ENCODE measurements at regions not wholly inside any gene's neighbourhood (a gene's known extent, or its start where the extent isn't known, plus 50 kb on each side); places are given as distances from the start of the nearest gene placed in this dataset.

DNA sequence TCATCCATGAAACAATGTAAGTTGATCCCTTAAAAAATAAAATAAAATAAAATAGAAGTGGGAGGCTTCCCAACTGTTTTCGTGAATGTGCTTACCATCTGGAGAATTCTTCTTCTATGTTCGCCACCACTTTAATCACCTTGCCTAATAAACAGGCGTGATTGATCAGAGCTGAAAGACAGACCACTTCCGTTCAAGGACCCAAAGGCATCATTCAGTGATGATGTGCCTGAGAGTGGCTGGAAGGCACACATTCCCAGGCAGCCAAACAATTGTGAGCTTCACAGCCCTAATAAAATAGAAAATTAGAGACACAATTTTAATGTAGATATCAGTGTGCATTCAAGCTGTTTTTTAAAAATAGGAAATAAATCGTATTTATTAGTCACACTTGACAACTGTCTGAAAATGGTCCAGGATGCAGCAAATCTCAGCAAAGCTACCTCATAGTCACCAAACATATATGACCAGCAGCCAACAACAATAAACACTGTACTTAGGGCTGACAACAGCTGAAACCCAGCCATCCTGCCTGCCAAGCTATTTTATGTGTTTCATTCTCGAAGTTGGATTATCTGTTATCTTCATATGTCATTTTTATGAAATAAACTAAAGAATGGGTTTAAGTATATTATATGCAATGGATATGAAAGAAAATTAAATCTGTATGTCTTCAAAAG, 163.2 kb upstream of the FAM9B start:
- no peak for DNase-seq

DNA sequence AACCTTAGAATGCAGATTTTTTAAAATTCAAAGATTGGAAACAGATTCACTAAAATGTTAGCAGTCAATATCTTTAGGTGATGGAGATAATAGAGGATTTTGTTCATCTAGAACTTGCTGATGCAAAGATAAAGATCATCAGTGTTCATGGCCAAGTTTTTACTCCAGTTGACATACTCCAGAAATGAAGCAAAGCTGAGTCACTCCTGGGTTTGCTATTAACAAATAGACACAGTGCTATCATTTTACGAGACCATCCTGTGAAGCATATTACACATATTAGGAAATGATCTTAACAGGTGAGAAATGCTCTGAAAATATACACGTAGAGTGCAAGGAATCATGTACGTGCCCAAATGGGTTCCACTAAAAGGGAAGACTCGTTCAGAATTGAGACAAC, 170.6 kb upstream of the FAM9B start:
- DNase-seq = no peak

DNA sequence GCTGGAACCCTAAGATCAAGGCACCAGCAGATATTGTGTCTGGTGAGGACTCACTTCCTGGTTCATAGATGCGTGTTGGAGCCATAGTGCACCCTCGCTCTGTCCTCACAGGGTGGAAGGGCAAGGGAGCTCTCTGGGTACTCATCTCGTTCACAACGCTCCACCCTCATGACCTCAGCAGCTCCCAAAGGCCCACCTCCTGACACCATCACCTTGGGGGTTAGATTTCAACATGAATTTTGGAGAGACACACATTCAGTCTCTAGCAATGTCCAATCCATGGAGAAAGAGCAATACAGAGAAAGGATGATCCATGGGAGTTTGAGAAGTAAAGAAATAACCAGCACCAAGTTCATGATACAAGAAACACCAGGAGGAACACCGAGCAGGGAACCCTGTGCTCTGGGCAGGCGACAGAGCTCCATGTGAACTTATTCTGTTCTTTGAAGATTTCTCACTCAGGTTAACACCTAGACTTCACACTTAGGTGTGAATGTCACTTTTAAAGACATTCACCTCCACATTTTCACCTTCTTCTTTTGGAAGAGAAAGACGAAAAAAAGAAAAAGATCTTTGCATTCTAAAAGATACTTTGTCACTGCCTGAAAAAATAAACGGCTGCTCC, 171.8 kb upstream of the FAM9B start:
- no peak for DNase-seq

DNA sequence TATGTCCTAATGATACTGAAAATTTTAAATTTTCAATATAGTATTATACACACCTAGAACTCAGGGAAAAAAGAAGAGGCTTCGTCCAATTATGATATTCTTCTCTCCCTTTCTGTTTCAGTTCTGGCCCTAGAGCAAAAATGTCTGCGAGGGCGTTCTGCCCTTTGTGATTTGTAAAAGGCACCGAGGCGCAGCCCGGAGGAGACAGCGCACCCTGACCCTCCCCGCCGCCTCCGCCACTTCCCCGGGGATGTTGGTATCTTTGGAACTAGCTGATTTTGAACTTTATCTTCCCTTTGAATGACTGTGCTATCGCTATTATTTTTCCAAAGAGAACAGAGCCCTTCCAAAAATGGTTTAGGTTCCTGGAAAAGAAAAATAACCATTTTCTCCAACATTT, 173.2 kb upstream of the FAM9B start:
- DNase-seq = no peak

DNA sequence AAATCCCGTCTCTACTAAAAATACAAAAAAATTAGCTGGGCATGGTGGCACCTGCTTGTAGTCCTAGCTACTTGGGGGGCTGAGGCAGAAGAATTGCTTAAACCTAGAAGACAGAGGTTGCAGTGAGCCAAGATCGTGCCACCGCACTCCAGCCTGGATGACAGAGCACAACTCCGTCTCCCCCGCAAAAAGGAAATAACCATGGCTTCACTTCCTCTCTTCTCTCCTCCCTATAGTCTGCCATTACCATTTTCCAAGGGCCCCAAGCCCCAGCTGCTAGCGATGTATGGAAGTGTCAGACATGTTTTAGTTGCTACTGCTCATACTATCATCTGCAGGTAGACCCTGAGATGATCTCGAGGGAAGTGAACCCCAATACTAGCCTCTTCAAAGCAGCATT, 177.3 kb upstream of the FAM9B start:
- no peak for DNase-seq

DNA sequence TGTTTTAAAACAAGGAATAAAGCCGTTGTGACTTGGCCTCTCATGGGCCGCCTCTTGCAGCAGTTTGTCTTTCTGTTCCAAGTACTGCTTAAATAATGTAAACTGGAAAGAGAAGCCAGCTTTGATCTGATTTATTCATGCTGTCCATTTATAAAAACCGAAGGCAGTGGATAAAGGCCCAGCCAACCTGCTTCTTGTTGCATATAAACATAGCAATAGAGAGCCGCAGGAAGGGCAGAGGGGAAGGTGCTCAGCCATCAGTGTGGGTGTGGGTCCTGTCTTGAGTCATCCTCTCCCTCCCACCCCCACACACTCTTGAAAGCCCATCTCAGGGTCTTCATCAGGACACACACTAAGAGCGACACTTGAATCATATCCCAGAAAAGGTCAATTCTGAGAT, 187.9 kb upstream of the FAM9B start:
- DNase-seq = no peak

DNA sequence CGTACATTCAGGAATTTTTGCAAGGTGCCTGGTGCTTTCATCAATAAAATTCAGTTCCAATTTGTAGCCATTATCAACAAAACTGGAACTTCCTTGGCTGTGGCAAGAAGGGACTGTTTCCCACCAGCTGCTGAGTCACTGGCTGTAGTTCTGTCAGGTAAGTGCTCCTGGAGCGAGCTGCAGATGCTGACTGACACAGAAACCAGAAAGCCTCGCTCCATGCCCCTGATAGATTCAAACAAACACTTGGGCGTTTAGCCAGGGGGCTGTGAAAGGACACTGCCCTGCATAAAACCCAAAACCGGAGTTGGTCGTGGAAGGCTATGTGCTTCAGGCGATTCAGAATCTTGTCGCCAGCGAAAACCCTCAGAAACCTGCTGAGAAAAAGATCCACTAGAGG, 188.4 kb upstream of the FAM9B start:
- DNase-seq = no peak

DNA sequence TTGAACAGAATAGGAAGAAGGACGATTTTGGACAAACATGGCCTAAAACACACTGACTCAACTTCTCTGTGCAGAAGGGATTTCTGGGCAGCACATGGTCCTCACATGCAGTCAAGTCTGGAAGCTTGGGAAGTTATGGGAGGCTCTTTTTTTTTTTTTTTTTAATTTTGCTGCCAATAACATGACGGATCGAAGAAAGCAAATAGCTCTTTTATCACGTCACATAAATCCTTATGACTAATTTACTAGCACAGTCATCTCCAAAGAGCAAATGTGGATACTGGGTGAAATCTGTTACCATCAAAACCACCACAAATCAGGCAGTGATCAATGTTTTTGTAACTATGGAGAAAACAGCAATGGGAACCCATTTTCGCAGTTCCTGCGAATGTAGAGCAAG, 193.3 kb upstream of the FAM9B start:
- no peak for DNase-seq

DNA sequence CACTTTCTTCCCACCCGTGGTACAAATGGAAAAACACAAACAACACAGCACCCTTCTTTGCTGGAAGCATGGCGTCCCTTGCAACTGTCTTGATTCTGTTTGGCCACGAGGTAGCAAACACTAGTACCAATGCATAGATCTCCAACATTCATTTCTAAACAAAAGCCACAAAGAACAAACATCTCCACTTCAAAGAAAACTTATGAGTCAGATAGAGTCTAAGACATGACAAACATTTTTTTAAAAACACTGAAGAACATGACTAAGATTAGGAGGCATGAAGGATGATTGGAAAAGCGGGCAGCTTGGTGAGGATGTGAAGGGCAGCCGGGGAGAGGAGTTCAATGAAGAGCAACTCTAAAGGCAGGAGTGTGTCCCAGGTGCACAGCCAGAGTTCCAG, 197.6 kb upstream of the FAM9B start:
- DNase-seq = no peak

DNA sequence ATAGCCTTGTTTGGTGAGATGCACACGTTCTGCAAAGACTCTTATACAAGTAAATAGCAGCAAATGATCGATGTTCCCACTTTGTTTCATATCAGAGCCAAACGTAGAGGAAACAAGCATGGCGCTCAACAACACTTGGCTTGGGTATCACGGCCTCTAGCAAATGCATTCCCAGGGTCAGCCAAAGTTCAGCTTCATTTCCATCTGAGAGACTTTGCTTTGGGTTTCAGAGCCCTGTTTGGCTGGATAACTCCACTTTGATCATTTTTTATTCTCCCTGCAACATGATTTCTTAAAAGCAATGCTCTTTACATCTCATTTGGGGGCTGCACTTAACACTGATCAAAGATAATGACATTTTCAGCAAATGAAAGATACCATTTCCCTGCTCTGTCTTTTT, 199.2 kb upstream of the FAM9B start:
- no peak for DNase-seq

DNA sequence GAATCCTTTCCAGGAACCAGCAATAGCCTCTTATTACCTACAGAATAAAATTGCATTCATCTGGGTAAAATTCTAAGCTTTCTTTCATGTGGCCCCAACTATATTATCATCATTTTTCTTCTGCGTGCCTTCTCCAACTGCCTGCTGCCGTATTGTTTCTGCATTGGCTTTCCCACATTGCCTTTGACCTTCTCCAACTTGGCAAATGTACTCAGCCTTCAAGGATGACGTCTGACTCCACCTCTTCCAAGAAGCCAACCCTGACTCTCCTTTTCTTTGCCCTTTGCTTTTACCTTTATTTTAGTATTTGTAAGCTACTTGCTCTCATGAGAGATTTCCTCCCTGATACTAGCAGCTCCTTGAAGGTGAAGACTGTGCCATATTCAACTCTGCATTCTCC, 200.4 kb upstream of the FAM9B start:
- no peak for DNase-seq

DNA sequence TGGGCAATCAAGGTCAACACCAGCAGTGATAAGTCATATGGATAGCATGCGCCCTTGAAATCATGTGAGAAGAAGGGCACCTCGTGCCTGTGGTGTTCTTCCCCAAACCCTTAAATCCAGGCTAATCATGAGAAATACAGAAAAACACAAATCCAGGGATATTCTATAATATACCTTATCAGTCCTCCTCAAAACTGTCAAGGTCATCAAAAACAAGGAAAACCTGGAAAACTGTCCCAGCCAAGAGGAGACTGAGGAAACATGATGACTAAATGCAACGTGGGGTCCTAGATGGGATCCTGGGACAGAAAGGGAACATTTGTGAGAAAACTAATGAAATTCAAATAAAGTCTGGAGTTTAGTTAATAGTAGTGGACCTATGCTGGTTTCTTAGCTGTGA, 201.8 kb upstream of the FAM9B start:
- no peak for DNase-seq

DNA sequence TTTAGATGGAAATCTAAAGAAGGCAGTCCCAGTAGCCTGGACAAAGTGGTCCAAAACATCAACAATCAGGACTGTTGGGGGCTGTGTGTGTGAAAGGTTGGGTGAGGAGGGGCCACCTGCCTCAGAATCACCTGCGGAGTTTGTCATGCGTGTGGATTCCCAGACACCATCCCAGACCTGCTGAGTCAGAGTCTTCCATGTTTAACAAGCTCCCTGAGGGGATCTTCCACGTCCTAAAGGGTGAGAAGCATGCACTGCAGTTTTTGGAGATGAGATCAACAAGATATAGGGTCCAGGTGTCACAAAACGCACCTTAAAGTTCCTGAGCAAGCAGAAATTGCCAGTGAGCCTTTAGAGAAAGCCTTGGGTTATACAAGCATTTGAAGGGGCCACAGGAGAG, 207.0 kb upstream of the FAM9B start:
- no peak for DNase-seq

DNA sequence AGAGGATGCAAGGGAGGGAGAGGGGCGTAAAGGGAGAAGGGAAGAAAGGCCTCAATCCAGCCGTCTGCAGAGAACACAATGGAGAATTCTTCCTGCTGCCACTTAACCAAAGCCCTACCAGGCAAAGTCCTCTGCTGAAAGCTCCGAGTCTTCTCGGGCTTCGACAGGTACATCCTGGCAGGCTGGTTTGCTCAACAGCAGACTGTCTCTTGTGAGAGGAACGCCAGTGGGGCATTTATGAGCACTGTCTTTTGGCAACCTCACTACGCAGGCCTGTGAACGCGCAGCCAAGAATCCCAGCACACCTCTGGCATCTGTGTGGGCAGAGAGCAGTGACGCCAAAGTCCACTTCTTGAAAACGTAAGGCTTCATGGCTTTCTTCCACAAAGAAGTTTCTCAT, 207.5 kb upstream of the FAM9B start:
- DNase-seq = no peak

DNA sequence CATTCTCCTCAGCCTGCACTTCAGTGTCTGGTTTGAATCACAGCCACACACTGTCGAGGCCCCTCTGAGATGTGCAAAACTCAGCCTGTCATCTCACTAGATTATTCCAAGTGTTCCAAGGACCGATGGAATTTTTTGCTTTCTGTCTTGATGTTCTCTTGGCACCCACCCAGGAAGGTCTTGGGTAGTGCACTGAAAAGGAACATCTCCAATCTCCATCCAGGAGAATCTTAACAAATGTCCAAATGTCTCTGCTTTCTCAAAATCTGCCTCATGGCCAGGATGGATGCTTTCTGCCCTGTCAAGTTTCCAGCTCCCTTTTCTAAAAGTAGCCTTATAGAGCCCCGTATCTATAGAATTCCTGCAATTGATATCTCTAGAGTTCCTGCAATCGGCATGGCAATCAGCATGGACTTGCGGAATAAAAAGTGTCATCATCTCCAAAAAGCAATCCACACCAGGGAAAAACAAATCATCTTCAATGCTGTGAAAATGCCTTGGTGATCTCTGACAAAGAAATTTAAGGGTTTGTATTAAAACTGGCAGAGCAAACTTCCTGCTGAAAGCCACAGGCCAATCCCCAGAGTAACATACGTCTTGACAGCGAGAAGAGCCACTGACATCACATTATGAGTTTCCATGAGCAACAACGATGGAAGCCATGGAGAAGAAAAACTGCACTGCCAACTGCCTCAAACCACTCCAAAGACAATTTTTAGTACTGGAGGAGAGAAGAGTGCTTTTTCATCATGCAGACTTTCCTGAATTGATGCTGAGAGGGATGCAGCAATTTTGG, 215.3 kb upstream of the FAM9B start:
- DNase-seq = no peak

DNA sequence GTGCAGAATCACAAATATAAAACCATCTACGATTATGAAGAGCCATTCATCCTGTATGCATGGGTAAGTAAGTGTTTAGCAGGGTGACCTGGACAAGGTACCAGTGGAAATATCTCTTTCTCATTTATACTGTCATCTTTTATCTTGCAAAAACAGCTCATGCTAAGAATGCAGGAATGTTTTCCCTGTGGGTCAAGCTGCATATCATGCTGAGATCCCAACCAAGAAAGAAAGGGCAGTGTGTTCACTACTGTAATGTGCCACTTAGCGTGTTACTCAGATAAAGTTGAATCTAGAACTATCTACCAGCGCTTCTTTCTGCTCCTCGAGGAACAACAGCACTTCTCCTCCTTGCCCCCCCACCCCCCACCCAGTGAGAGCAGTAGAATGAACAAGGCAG, 212.7 kb upstream of the TBL1X start:
- DNase-seq = no peak

DNA sequence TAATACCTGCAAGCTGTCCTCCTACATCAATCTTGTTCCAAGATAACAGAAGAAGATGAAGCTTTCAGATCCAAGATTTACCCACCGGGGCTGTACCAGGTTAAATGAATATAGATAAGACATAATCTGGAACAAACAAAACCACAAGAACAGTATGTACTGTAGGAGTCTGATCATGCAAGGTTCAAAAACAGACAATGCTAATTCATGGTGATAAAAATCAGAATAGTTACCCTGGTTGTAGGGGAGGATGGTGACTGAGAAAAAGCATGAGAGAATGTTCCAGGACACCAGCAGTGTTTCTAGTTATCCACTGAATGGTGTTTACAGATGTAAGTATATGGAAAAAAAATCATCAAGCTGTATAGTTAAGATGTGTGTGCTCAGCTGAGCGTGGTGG, 211.6 kb upstream of the TBL1X start:
- no peak for DNase-seq

DNA sequence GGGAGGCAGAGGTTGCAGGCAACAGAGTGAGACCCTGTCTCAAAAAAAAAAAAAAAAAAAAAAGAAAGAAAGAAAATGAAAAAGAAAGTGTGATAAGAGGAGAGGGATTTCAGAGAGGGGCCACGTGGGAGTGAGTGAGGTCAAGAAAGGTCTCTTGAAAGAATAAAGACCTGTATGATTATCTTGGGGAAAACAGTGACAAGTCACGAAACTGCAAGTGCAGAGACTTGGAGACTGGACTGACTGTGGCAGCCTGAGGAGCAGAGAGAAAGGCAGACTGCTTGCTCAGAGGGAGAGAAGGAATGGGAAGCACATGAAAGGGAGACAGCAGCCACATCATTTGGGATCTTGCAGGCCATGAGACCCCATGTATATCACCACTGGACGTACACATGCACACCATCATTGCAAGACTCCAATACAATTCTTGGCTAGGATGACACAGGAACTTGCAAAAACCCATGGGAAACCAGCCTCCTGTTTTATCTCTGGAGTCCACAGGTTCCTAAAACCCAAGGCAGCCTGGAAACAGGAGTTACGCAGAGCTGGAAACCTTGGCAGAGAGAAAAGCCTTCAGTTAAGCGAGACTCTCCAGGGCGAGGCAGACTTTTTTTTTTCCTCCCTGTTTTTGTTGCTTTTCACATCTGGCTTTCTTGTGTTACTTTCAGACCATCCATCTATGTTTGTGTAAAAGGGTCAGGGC, 207.0 kb upstream of the TBL1X start:
- no peak for DNase-seq

DNA sequence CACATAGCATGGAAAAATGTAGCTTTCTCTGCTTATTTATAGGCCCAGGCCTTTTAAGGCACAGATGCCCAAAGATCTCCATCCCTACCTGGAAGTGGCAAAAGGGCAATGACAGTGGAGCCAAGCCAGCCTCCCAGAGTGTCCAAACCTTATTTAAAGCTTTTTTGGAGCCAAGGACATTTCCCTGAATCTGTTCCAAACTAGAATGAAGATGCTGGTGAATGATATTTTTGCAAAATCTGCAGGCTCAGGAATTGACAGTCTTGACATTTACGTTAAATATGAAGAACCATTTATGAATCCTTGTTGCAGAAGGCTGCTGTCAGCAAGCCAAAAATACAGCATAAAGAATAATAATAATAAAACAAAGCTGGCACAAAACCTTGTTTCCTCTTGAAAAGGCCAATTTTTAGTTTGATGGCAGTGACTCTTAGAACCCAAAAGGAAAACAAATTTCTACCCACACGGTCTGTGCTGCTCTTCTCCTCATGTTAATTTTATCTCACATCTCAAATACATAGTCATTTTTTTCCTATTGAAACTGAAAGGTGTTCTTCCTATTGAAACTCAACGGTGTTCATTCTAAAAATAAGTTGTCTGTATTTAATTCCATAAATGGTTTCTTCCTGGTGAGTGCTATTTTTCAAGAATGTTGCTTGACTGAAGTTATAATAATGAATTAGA, 206.3 kb upstream of the TBL1X start:
- DNase-seq = no peak

DNA sequence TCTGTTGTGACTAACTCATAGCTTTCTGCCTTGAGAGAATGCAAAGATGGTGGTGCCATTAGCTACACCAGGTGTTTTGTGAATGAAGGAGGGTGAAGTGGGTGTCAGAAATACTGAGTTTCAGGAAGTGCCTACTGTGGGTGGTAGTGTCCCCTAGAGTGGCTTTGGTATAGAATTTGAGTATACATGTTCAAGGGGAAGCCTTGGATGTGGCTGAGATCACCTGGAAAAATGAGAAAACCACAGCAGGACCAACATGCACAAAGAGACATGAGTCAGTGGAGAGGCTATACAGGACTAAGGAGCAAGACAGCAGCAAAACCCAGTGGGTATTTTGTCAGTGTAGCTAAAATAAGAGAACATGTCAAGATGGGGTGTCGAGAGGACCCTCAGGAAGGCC, 204.3 kb upstream of the TBL1X start:
- DNase-seq = no peak

DNA sequence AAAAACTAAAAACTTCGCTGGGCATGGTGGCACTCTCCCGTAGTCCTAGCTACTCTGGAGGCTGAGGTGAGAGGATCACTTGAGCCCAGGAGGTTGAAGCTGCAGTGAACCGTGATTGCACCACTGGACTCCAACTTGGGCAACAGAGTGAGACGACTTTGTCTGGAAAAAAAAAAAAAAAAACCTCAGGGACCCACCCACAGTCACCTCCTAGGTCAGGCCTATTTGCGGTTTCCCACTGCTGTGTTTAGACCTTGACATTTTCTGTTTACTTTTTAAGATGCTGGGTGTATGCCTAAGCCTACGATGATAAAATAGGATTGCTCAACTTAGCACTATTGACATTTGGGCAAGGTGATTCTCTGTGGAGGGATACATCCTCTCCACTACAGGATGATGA, 197.4 kb upstream of the TBL1X start:
- DNase-seq = no peak

DNA sequence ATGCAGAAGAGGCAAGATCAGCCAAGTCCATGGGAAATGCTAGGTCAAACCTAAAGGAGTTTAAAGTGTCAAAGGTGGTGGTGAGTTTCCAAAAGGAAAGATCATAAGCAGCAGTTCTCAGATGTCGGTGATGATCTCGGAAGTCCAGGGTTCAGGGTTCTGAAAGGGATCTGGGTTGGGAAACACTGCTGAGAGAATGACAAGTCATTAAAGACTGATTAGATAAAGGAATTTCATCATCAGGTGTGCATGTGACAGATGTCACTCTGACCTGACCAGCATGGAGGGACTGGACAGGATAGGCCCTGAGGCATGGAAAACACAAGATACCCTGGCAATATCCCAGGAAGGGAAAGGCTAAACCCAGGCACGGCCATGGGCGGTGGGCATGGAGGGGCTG, 195.7 kb upstream of the TBL1X start:
- no peak for DNase-seq
